Mononuclear cell (primary cell): ENCODE measurements at regions not wholly inside any gene's neighbourhood (a gene's known extent, or its start where the extent isn't known, plus 50 kb on each side); places are given as distances from the start of the nearest gene placed in this dataset.

Experiments used
- H3K27me3 ChIP-seq: 2 replicates; pipeline ENCODE4 v1.6.0; 2011; ENCODE audit warnings: low read length, control low read depth; ENCODE audit not compliant: insufficient read depth
- H3K4me1 ChIP-seq: 2 replicates; pipeline ENCODE4 v1.5.1; 2011; ENCODE audit warnings: mild to moderate bottlenecking, low read length, control low read depth; ENCODE audit not compliant: insufficient read depth
- H3K4me3 ChIP-seq: 2 replicates; pipeline ENCODE4 v1.5.1; 2011; ENCODE audit warnings: mild to moderate bottlenecking, low read length, moderate library complexity
- H3K9me3 ChIP-seq: 2 replicates; pipeline ENCODE4 v1.5.1; 2011; ENCODE audit warnings: low read depth, mild to moderate bottlenecking, control low read depth, low read length

- Histone ChIP-seq H3K27me3 (no peaks in the 10 kb centered on the region), H3K4me1 (no peaks in the 10 kb centered on the region), H3K9me3 (no peaks in the 10 kb centered on the region), H3K4me3 (no peak overlapping the region)
Measured at GRCh38 chr2:41409328-41409727, 638.5 kb upstream of the PKDCC start.

DNA sequence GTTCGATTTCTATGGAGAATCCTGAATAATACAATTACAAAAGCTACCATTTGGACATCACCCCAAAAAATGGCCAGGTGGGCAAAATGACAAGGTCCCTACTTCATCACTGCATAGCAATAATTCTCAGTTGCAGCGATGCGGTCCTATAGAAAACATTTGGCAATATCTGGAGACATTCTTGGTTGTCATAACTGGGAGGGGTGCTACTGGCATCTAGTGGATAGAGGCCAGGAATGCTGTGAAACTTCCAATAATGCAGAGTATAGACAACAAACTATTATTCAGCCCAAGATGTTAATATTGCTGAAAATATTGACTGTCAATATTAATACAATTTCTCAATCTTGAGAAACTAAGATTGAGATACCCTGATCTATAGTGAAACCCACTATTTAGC is 637.8 kb upstream of the PKDCC start:
- no peaks in the 10 kb centered on the region for H3K27me3 ChIP-seq
- no peaks in the 10 kb centered on the region for H3K4me1 ChIP-seq

DNA sequence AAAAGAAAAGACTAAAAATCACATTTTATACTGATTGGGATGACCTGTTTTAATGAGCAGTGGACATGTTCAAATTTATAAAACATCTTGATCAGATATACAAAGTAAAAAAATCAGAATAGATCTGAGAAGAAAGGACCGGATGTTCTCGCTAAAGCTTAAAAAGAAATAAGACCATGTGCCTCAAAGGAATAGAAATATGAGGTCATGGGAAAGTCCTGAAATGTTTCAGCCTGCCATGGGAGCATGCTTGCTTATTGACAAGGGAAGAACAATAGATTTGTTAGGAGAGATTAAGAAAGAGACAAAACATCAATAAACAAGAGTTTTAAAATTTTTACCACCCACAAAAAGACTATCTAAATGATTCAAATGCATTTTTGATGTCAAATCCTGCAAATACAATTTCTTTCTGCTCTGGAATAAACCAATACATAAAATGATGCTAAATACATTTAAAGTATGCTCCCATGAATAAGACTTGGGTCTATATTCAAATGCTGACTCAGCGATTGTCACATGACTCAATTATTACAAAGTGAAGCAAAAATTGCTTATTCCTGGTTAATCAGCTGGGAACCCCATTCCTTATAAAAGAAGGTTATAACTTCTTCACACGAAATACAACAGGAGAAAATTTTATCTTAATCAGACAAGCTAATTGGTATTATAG is 633.9 kb upstream of the PKDCC start:
- Histone ChIP-seq H3K9me3 (no peaks in the 10 kb centered on the region), H3K4me1 (no peaks in the 10 kb centered on the region), H3K27me3 (no peaks in the 10 kb centered on the region), H3K4me3 (no peak overlapping the region)

More for the DNA sequence above, 637.8 kb upstream of the PKDCC start:
- no peak overlapping the region for H3K4me3 ChIP-seq
- H3K9me3 ChIP-seq: no peaks in the 10 kb centered on the region

GRCh38 chr2:41414486-41415230 is 633.2 kb upstream of the PKDCC start:
- Histone ChIP-seq H3K4me1 (no peaks in the 10 kb centered on the region), H3K27me3 (no peaks in the 10 kb centered on the region), H3K9me3 (no peaks in the 10 kb centered on the region), H3K4me3 (no peak overlapping the region)

GRCh38 chr2:41417511-41417910 is 630.3 kb upstream of the PKDCC start:
- no peaks in the 10 kb centered on the region for H3K27me3 ChIP-seq
- H3K4me3 ChIP-seq: no peak overlapping the region
- H3K9me3 ChIP-seq: no peaks in the 10 kb centered on the region
- H3K4me1 ChIP-seq: no peaks in the 10 kb centered on the region

GRCh38 chr2:41420219-41420618 is 627.6 kb upstream of the PKDCC start:
- Histone ChIP-seq H3K27me3 (no peaks in the 10 kb centered on the region), H3K9me3 (no peaks in the 10 kb centered on the region), H3K4me1 (no peaks in the 10 kb centered on the region), H3K4me3 (no peak overlapping the region)

GRCh38 chr2:41420872-41421271 is 626.9 kb upstream of the PKDCC start:
- H3K9me3 ChIP-seq: no peaks in the 10 kb centered on the region
- no peaks in the 10 kb centered on the region for H3K27me3 ChIP-seq
- H3K4me1 ChIP-seq: no peaks in the 10 kb centered on the region
- H3K4me3 ChIP-seq: no peak overlapping the region

DNA sequence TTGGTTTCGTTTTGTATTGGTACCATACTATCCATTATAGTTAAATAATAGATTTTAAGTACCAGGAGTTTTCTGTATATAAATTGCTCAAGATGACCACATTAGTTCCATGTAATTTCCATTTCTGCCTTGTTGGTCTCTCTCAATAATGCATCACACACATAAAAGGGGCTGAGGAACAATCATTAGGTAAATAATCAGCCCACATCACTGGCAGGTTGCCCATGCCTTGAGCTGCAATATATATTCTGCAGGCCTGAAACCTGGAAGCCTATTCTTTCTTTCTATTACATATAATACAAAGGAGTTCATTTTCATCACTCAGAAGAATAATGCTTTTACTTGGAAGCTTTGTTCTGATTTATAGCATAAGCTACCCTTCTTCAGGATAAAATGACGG is 616.1 kb upstream of the PKDCC start:
- H3K4me1 ChIP-seq: no peaks in the 10 kb centered on the region
- H3K9me3 ChIP-seq: no peaks in the 10 kb centered on the region
- no peaks in the 10 kb centered on the region for H3K27me3 ChIP-seq
- H3K4me3 ChIP-seq: no peak overlapping the region

- H3K27me3 ChIP-seq: no peaks in the 10 kb centered on the region
- no peaks in the 10 kb centered on the region for H3K4me1 ChIP-seq
- H3K4me3 ChIP-seq: no peak overlapping the region
- H3K9me3 ChIP-seq: no peaks in the 10 kb centered on the region
Measured at GRCh38 chr2:41432459-41432858, 615.4 kb upstream of the PKDCC start.

GRCh38 chr2:41434991-41435390 is 612.8 kb upstream of the PKDCC start:
- Histone ChIP-seq H3K27me3 (no peaks in the 10 kb centered on the region), H3K4me1 (no peaks in the 10 kb centered on the region), H3K9me3 (no peaks in the 10 kb centered on the region), H3K4me3 (no peak overlapping the region)

DNA sequence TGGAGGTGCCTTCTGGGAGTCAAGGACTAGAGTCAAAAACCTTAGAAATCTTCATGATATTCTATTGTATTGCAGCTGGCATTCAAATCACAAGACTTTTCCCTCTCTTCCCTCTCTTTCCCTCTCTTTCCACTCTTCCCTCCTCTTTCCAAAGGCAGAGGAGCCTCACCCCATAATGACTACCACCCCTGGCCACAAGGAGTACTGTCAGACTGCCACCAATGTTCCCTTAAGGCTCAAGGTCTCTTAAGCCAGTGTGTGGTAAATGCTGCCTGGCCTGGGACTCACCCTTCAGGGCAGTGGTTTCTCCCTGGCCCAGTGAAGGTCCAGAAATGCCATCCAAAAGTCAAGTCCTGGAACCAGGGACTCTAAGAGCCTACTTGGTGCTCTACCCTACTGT is 605.9 kb upstream of the PKDCC start:
- H3K4me1 ChIP-seq: no peaks in the 10 kb centered on the region
- no peaks in the 10 kb centered on the region for H3K27me3 ChIP-seq
- H3K9me3 ChIP-seq: no peaks in the 10 kb centered on the region
- H3K4me3 ChIP-seq: no peak overlapping the region

GRCh38 chr2:41445865-41446264 is 602.0 kb upstream of the PKDCC start:
- H3K4me3 ChIP-seq: no peak overlapping the region

GRCh38 chr2:41446266-41446665 is 601.6 kb upstream of the PKDCC start:
- no peaks in the 10 kb centered on the region for H3K4me1 ChIP-seq
- no peaks in the 10 kb centered on the region for H3K27me3 ChIP-seq
- H3K4me3 ChIP-seq: no peak overlapping the region
- no peaks in the 10 kb centered on the region for H3K9me3 ChIP-seq

More at GRCh38 chr2:41445865-41446264, 602.0 kb upstream of the PKDCC start:
- no peaks in the 10 kb centered on the region for H3K4me1 ChIP-seq
- no peaks in the 10 kb centered on the region for H3K27me3 ChIP-seq
- no peaks in the 10 kb centered on the region for H3K9me3 ChIP-seq

GRCh38 chr2:41448221-41448620 is 599.6 kb upstream of the PKDCC start:
- Histone ChIP-seq H3K9me3 (no peaks in the 10 kb centered on the region), H3K4me1 (no peaks in the 10 kb centered on the region), H3K4me3 (no peak overlapping the region), H3K27me3 (no peaks in the 10 kb centered on the region)

- H3K4me3 ChIP-seq: no peak overlapping the region
- no peaks in the 10 kb centered on the region for H3K4me1 ChIP-seq
- H3K9me3 ChIP-seq: no peaks in the 10 kb centered on the region
- H3K27me3 ChIP-seq: no peaks in the 10 kb centered on the region
Measured at GRCh38 chr2:41457026-41457425, 590.8 kb upstream of the PKDCC start.

DNA sequence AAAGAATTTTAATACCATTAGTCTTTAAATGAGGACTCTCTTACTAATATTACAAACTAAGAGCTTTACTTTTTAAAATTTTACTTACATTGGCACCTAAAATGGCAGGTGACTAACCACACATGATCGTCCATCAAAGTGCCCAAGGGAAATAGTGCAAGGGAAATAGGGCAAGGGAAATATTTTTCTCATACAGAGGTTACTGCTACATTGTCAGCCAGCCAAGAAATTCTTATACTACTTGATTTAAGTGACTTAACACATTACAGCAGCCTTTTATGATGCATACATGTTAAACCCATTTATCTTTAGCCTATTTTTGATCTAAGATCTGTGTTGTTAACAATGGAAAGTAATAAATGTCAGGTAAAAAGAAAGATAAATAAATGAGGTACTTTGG is 587.2 kb upstream of the PKDCC start:
- Histone ChIP-seq H3K27me3 (no peaks in the 10 kb centered on the region), H3K4me1 (no peaks in the 10 kb centered on the region), H3K4me3 (no peak overlapping the region), H3K9me3 (no peaks in the 10 kb centered on the region)
